ENCODE measurements at regions not wholly inside any gene's neighbourhood (a gene's known extent, or its start where the extent isn't known, plus 50 kb on each side); places are given as distances from the start of the nearest gene placed in this dataset.
"Not testable (repeated sequence)": the region's sequence is repeated elsewhere in the genome, so short reads cannot be mapped to it uniquely, and the experiment has no call there.

GRCh38 chr13:55583953-55584593 is 1556.6 kb upstream of the PRR20A start:
- no peak for DNase-seq

DNA sequence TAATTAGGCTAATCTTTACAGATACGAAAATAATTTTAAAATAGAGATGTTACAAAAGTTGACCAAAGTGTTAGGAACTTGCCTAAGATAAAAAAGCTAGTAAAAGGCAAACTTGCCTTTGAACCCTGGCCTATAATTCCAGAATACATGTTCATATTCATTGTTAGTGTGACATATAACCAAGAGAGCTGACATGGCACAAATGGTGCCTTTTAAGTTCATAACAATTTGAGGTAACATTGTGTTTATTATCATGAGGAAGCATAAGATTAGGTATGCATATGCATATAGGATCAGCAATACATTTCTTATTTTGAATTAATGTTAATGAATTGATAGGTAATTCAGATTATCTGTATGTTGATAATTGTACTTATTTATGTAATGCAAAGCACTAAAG is 1537.9 kb upstream of the PRR20A start:
- no peak for DNase-seq

- DNase-seq = no peak
Observed at GRCh38 chr13:55606045-55606665, 1534.6 kb upstream of the PRR20A start.

DNA sequence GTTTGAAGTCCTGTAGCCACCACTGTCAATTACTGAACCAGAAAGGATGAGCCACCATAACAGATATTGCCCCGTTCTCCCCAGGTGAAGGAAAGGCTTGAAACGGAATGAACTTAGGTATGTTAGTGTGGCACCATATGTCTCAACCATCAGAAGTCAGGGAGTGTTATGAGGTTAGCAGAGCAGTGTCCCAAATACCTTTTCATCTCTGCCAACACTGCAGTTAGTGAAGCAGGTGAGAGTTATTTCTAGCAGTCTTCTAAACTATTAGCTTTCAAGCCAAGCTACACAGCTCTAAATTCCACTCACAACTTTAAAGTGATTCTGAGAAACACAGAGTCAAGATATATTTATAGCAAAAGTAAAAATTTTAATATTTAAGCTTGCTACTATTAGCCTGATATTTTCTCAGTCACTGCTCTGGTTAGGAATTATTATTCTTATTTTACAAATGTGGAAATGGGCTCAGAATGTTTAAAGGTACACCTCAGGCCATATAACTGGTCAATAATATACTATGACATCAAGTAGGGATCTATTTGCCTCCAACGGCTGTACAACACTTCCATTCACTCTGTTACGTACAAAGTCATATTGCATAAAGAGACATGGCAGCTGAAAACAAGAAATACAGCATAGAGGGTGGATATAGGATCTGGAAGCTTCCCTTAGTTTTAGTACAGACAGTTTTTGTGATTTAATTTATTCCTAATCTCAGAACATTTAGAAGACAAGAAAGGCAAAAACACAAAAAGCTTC is 1527.1 kb upstream of the PRR20A start:
- no peak for DNase-seq

DNA sequence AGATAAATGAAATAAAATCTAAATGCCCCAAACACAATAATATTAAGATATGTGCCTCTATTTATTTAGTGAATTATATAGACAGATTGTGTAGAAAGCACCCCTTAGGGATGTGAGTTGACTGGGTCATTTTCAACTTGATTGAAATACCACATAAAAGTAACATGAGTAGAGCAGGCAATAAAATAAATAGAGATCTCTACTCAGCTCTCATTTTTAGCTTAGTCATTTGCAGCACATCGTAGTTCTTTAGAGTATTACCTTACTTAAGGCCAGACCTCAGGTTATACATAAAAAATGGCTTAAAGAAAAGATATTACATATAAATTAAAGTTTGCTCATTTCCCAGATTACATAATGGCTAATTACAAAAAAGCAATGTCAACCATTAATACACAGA is 1525.6 kb upstream of the PRR20A start:
- DNase-seq = no peak

DNA sequence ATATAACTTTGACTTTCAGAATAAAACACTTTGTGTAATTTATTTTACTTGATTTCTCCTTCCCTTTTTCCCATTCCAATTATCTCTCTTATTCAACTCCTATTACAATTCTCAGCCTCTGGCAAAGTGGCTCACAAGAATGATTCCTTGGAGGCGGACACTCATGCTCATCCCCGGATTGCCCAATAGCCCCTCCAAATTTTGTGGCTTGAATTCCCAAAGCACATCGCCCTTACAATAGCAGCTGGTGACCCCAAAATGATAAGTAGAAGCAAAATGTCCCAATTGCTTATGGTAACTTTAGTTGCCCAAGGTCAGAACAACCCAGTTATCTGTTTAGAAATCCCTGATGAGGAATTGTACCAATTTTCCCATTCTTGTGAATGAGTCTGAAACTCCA is 1523.5 kb upstream of the PRR20A start:
- DNase-seq = no peak

GRCh38 chr13:55627221-55627620 is 1513.5 kb upstream of the PRR20A start:
- DNase-seq = no peak

- no peak for DNase-seq
Observed at GRCh38 chr13:55632402-55632801, 1508.3 kb upstream of the PRR20A start.

GRCh38 chr13:55649485-55649884 is 1491.2 kb upstream of the PRR20A start:
- no peak for DNase-seq

DNA sequence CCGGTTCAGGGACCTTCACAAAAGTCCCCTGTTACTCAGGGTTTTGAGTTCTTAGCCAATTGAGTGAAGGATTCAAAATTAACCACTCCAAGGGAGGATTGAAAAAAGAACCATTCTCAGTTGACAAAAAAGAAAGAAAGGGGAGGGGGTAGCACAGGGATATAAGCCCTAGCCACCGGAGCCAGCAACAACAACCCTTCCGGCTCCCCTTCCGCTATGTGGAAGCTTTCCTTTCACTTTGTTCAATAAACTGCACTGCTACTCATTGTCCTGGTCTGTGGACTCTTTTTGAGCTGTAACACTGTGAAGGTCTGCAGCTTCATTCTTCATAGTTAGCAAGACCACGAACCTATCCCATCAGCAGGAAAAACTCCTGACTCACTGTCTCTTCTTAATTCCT is 1488.1 kb upstream of the PRR20A start:
- DNase-seq = no peak

- DNase-seq = no peak
Observed at GRCh38 chr13:55653497-55653896, 1487.2 kb upstream of the PRR20A start.

DNA sequence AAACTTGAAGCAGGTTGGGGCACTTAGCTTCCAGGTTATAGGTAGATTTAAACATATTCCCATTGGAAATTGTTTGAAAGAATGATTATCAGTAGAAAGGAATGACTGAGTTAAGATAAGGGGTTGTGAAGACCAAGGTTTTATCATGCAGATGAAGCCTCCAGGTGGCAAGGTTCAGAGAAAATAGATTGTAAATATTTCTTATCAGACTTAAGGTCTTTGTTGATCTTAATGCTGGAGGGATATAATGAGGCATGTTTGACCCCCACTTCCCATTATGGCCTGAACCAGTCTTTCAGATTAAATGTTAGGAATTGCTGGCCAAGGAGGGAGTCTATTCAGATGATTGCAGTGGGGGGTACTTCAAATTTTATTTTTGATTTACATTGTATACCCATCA is 1486.5 kb upstream of the PRR20A start:
- DNase-seq = no peak

DNA sequence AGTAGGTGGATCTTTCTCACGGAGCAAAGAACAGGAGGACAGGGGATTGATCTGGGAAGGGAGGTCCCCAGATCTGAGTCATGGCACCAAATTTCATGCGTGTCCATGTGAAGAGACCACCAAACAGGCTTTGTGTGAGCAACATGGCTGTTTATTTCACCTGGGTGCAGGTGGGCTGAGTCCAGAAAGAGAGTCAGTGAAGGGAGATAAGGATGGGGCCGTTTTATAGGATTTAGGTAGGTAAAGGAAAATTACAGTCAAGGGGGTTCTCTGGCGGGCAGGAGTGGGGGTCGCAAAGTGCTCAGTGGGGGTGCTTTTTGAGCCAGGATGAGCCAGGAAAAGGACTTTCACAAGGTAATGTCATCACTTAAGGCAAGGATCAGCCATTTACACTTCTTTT is 1480.5 kb upstream of the PRR20A start:
- not testable (repeated sequence) for DNase-seq

GRCh38 chr13:55660851-55661250 is 1479.9 kb upstream of the PRR20A start:
- no peak for DNase-seq

GRCh38 chr13:55661505-55661904 is 1479.2 kb upstream of the PRR20A start:
- no peak for DNase-seq

- no peak for DNase-seq
Observed at GRCh38 chr13:55664178-55664577, 1476.5 kb upstream of the PRR20A start.

DNA sequence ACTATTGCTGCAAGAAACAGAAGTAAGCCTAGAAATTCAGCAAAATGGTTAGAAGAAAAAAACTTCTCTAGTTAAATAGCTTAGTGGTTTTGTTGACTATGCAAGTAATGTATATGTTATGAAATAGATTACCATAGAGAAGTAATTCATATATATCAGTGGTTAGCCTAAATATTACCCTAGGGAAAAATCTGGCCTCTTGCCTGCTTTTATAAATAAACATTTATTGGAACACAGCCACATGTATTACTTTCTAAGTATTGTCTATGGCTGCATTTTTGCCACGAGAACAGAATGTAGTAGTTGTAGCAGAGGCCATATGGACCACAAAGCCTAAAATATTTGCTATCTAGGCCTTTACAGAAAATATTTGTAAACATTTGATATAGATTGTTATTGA is 1471.7 kb upstream of the PRR20A start:
- no peak for DNase-seq

- DNase-seq = no peak
Observed at GRCh38 chr13:55673910-55674309, 1466.8 kb upstream of the PRR20A start.

DNA sequence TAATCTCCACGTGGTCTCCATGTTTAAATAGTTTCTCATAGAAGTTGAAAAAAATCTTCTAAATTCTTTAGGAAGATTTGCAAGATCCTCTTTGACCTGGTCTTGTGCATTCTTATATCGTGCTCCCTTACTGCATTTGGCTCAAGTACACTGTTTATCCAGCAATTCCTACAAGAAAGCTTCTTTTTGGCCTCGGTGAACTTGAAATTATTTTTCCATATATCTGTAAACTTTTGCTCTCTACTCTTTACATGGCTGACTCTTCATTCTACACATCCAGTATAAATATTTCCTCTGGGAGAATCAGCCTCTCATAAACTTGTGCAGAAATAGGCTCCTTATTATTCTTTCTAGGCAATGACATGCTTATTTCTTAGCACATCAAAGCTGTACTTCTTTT is 1457.9 kb upstream of the PRR20A start:
- no peak for DNase-seq

DNA sequence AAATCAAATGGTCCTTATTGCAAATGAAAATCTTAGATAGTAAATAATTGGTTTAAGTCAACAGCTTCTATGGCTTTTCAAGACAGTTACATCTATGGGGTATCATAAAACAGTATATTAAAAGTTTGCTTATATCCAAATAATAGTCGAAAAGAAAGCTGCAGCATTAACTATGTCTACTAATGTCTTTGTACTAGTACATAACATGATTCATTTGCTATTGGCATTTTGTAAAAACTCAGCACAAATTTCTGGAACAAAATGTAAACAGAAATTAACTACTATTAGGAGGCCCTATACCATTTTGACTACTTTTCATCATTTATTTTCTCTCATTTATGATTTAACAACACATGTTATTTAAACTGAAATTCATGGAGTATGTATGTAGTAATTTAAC is 1435.2 kb upstream of the PRR20A start:
- no peak for DNase-seq

DNA sequence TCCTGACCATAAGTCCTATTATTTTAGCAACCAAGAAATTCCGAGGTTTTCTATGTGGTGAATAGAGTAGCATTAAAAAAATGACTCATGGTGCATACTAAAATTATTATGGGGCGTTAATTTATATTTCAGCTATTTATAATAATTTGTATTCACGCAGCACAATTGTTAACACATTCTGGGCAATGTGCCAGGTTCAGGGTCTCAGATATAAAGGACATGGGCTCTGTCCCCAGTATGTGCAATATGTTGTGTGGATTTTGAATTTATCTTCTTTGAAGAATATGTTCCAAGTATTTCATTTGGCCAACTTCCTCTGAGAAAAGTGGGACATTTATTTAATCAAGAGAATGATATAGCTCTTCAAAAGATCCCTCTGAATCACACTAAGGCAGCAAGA is 1434.7 kb upstream of the PRR20A start:
- DNase-seq = no peak

DNA sequence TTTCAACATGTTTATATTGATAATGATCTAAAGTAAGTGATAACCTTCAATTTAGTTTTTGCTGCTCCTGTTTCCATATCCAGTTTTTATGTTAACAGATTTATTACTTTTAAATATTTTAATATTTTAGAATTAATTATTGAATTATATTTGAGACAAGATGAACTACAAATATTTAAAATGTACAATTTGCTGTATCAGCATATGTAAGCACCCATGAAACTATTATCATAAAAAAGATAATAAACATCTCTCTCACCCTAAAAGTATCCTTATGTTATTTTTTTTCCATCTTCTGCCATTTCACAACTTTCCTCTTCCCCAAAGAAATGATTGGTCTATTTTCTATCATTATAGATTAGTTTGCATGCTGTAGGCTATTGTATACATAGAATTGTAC is 1426.6 kb upstream of the PRR20A start:
- no peak for DNase-seq

DNA sequence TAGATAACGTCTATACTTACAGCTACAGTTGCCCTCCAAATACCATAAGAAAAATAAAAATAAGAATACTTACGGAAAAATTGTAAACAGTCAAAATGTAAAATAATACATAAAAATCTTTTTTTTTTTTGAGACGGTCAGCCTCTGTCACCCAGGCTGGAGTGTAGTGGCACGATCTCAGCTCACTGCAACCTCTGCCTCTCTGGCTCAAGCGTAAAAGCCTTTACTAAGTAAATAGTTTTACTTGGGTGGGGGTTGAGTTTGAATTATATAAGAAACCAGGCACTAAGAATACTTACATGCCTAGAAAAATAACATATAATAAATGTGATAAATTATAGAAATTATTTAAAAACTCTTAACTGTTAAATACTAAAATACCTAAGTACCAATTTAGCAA is 1413.0 kb upstream of the PRR20A start:
- DNase-seq = no peak

DNA sequence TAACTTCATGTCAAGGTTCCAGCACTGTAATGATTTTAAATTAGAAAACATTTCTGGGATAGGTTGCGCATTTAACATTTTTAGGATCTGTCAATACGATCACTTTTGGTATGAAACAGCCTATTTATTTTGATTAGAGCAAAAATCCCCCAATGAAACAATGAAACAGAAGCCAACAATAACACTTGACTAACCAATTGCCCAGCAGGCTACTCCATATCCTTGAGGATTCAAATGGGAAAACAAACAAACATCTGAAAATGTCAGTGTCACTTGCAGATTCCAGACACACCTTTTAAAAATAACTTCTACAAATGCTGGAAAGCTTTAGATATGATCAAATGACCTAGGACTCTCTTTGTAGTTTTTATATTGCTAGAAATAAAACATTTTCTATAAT is 1412.5 kb upstream of the PRR20A start:
- DNase-seq = no peak

DNA sequence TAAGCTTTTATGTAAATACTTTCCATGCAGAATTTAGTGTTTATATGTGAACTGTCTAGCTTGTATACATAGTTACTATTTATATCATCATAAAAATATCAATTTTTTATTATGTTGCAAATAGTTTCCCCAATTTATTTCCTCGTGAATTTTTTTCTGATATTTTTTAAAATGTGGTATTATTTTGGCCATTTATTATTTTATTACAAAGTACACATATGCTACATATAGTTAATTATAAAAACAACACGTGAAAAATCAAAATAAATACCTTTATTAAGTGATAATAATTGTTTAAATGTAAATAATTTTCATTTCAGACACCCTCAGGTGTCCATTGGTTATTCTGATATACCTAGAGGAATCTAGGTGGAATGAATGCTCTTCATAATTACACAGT is 1394.9 kb upstream of the PRR20A start:
- no peak for DNase-seq

Measured in DMS79 (cell line).